ENCODE measurements at regions not wholly inside any gene's neighbourhood (a gene's known extent, or its start where the extent isn't known, plus 50 kb on each side); places are given as distances from the start of the nearest gene placed in this dataset.
A peak's percentile ranks its signal among the peaks of the same experiment; 100 is the strongest.
"Not testable (repeated sequence)": the region's sequence is repeated elsewhere in the genome, so short reads cannot be mapped to it uniquely, and the experiment has no call there.

DNA sequence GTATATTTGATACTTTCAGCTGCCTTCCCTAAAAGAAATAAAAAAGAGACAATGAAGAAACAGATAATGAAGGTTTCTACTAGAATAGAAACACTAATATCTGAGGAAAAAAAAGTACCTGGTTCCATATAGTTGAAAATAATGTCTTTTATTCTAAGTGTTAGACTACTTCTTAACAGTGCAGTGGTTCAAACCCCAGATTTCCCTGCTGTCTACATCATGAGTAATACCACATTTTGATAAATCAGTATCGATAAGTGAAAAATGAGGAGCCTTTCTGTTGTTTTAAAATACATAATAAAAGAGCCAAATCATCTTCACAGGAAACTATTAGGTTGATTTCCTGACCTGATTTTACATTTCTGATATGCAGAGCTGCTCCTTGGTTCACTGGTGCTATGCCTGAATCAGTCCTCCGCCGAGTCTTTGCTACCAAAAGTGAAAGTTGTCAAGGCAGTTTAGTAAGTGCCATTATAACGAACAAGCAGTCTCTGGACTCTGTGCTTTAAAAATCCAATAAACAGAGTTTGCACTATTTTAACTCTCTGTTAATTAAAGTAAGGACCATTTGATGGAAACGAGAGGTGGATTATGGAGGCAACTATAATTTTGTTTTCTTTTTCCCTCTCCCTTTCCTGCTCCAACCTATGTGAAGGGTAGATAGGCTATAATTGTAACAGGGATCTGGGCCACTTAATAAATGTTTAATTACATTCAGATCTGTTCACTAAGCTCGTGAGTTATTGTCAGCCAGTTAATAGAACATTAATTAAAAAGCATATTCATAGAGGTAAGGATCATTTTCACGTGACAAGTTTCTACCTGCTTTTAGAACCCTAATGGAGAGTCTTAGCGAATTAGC is 724.5 kb upstream of the RAG2 start:
- DNase-seq (ENCODE audit: missing footprints) (no peak), ATAC-seq (no peak)
- intact Hi-C loops (cut with DNase I): no loop called here

DNA sequence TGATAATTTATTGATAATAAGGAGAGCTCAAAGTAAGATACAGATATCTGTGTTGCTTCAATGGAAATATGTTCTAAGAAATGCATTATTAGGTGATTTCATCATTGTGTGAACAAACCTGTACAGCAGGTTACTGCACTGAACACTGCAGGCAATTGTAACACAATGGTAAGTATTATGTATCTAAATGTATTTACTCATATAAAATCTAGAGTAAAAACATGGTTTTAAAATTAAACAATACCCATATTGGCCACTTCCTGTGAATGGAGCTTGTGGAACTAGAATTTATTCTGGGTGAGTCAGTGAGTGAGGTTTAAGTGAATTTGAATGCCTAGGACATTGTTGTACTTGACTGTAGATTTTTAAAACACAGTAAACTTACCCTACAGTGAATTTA is 722.9 kb upstream of the RAG2 start:
- intact Hi-C loops (cut with DNase I): no loop called here
- no peak for DNase-seq (ENCODE audit: missing footprints)

DNA sequence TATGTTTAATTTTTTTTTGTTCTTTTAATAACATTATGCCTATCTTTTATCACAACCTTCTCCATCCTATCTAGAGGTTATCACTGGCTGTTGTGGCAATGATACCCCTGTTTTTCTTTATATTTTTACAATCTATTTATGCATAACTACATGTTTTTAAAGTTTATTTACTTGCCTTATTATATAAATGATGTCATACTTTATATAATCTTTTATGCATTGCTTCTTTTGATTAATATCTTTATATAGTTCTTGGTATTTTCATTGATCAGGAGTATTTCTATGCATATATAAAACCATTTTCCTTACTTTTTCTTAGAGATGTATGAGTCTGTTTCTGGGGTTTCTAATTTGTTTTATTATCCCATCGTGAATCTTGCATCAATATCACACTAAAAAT is 719.8 kb upstream of the RAG2 start:
- no peak for ATAC-seq
- intact Hi-C loops (cut with DNase I): no loop called here
- DNase-seq (ENCODE audit: missing footprints): no peak

More for the DNA sequence above, 722.9 kb upstream of the RAG2 start:
- ATAC-seq: no peak

DNA sequence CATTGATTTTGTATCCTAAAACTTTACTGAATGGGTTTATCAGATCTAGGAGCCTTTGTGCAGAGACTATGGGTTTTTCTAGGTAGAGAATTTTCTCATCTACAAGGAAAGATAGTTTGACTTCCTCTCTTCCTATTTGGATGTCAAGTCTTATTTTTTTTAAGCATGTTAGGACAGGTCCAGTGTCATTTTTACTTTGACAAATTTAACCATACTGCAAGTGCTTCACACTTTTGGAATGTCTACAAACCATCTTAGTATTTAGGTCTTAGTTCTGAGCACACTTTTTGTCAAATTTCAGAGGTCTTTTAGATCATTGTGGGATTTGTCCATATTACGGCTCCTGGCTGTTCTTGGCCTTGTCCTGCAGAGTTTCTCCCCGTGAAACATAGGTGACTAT is 715.2 kb upstream of the RAG2 start:
- ATAC-seq: no peak

DNA sequence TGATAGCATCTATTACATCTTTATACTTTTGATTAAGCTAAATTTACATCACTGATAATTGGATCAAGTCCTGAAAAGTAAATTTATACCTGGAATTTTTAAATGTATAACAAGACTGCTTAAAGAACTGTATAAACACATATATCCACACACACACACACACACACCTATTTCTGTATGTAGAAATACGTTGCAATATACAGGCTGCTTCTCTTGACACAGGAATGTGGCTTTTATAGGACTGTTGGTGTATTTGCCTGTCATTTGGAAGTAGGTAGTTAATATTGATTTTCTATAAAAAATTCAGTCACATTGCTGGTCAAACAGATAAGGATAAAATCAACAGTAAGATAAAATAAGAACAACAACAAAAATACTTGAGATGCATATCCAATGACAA is 708.5 kb upstream of the RAG2 start:
- ATAC-seq (no peak), DNase-seq (ENCODE audit: missing footprints) (no peak)
- intact Hi-C loops (cut with DNase I): no loop called here

More for the DNA sequence above, 715.2 kb upstream of the RAG2 start:
- intact Hi-C loops (cut with DNase I): no loop called here
- no peak for DNase-seq (ENCODE audit: missing footprints)

DNA sequence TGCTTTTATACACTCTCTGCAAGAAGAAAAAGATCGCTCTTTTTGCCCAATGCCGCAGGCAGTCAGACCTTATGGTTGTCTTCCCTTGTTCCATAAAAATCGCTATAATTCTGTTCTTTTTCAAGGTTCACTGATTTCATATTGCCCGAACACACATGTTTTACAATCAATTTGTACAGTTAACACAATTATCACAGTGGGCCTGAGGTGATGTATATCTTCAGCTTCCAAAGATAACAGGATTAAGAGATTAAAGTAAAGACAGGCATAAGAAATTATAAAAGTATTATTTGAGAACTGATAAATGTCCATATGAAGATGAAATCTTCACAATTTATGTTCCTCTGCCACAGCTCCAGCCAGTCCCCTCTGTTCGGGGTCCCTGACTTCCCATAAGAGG is 703.4 kb upstream of the RAG2 start:
- intact Hi-C loops (cut with DNase I); ATAC-seq; DNase-seq (ENCODE audit: missing footprints): not testable (repeated sequence)

DNA sequence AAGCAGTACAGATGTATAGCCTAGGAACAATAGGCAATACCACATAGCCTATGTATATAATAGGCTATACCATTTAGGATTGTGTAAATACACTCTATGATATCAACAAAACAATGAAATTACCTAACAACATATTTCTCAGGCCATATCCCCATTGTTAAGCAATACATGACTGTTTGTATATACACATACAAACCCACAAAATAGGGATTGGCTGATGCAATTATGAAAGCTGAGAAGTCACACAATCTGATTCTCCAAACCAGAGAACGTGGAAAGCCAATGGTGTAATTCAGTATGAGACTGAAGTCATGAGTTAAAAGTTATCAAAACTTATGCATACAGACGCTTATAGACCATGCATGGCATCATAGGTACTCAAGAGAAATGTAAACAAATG is 700.1 kb upstream of the RAG2 start:
- DNase-seq (ENCODE audit: missing footprints) (no peak), ATAC-seq (no peak)
- intact Hi-C loops (cut with DNase I): no loop called here

DNA sequence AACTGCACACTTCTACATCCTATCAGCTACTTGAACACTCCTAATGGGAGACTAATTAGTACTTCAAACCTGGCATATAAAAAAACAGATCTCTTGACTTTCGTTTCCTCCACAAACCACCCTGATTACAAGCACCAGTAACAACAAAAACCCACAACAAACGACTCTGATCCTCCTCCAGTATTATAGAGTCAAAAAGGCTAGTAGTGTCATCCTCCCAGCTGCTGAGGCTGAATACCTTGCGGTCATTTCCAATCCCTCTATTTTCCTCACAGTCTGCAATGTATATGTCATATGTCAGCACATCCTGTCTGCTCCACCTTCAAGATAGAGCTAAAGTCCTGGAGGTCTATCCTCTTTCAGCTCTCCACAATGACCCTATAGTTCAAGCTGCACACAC is 688.9 kb upstream of the RAG2 start:
- no peak for ATAC-seq
- intact Hi-C loops (cut with DNase I): no loop called here
- DNase-seq (ENCODE audit: missing footprints): no peak

DNA sequence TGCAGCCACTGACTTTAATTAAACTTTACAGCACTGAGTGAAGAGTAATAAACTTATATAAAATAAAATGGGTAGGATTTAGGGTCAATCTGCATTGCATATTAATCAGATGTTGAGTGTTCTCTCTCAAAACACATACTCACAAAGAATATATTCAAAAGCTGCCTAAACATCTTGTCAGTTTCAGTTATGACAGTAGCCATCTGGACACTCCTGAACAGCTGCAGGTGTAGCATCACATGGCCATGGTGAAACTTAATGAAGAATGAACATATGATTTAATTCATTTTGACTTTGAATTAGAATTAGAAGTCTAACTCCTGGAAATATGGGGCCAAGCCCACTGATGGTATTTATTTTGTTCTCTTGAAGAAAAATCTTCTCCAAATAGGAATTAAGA is 684.3 kb upstream of the RAG2 start:
- ATAC-seq (no peak), DNase-seq (ENCODE audit: missing footprints) (no peak)
- intact Hi-C loops (cut with DNase I): no loop called here

DNA sequence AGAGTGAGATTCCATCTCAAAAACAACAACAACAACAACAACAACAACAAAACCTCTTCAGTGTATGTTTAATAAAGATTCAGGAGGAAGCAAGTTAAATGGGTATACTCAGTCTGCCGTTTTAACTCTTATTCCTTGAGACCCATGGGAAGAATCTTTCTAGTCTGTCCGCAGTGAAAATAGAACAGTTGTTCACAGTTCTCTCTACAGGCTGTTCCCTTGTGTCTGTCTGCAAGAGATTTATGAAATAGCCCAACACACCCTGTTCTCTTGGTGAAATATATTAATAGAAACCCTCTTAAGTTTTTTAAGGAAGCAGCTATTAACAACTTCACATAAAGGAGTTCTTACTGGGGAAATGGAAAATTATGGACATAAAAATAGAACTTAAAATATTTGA is 682.2 kb upstream of the RAG2 start:
- ATAC-seq: peak; percentile 82
- intact Hi-C loops (cut with DNase I): no loop called here

DNA sequence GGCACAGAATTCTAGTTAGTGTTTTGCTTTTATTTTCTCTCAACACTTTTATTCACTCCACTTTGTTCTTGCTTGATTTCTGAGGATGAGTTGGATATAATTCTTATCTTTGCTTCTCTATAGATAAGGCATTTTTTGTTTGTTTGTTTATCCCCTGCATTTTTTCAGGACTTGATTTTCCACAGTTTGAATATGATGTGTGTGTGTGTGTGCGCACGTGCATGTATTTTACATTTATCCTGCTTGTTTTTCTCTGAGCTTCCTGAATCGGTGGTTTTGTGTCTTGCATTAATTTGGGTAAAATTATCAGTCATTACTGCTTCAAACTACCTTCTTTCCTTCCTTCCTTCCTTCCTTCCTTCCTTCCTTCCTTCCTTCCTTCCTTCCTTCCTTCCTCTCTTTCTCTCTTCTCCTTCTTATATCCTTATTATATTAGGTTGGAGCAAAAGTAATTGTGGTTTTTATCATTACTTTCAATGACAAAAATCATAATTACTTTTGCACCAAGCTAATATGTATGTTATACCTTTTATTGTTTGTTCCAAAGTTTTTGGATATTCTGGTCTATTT is 679.9 kb upstream of the RAG2 start:
- no peak for ATAC-seq
- no peak for DNase-seq (ENCODE audit: missing footprints)
- intact Hi-C loops (cut with DNase I): no loop called here

More for the DNA sequence above, 682.2 kb upstream of the RAG2 start:
- DNase-seq (ENCODE audit: missing footprints): no peak

DNA sequence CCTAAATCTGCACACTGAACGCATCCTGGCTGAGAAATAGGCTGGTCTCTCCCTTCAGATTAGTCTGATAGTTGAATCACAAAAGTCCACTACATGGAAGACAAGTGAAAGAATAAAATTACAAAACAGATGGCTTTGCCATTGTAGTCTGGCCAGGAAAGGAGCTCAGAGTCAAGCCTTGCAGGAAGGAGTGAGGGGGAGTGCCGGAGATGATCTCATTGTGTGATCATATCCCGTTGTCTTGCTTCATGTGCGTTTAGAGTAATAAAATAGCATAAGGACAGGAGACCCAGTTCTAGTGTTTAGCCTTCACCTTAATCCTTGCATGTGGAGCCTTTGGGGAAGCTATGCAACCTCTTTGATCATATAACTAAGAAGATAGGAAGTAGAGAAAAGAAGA is 666.7 kb upstream of the RAG2 start:
- no peak for DNase-seq (ENCODE audit: missing footprints)
- intact Hi-C loops (cut with DNase I): no loop called here
- no peak for ATAC-seq

DNA sequence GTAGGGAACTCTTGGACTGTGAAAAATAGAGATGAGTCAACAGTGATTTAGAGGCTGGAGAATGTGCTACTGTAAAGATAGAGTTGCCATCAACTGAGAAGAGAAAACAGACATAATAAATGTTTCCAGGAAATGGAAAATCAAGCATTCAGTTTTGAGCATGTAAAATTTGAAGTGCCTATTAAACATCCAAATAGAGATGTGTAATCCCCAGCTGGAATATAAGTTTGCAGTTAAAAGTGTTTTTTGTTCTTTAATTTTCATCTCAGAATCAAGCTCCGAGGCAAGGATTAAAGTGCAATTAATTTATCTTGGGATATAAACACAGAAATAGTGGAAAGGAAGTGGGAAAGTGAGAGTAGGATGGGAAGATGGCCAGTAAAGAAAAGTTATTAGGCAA is 666.0 kb upstream of the RAG2 start:
- no peak for DNase-seq (ENCODE audit: missing footprints)
- intact Hi-C loops (cut with DNase I): no loop called here
- no peak for ATAC-seq

DNA sequence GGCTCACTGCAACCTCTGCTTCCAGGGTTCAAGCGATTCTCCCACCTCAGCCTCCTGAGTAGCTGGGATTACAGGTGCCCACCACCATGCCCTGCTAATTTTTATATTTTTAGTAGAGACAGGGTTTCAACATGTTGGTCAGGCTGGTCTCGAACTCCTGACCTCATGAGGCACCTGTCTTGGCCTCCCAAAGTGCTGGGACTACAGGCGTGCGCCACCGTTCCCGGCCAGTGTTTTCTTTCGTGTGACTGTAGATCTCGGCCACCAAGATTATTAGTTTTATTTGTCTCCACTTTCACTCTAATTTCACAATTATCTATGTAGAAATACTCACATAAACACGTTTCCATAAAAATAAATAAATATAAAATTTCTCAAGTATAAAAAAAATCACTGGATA is 665.4 kb upstream of the RAG2 start:
- DNase-seq (ENCODE audit: missing footprints); ATAC-seq; intact Hi-C loops (cut with DNase I): not testable (repeated sequence)

DNA sequence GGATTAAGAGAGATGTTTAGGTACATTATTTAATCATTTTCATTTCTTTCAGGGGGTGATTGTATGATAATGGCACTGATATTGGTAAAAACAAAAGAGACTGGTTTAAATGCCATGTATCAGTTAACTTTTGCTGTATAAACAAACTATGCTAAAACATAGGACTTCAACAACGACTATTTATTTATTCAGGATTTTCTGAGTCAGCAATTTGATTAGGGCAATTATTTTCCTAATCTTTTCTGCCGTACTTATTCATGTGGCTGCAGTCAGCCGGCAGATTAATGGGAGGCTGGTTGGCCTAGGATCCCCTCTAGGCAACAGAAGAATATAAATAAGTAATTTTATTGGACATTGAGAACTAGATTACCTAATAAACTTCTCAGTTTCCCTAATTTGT is 661.7 kb upstream of the RAG2 start:
- no peak for DNase-seq (ENCODE audit: missing footprints)
- intact Hi-C loops (cut with DNase I): no loop called here

DNA sequence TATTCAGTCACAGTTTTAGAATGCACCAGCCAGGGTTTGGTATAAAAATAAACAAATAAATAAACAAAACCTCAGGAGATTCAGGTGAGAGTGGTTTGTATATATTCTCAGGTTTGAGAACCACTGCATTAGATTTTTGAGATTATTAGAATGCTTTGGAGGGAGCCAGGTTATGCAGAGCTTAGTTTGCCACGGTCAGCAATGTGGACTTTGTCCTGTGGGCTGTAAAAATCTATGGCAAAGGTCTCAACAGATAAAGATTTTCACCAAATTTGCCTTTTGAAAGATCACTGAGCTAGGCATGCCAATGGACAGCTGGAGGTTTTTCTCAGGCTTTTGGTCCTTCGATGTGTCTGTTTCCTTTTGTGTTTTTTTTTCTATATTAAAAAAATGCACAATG is 650.1 kb upstream of the RAG2 start:
- intact Hi-C loops (cut with DNase I): no loop called here
- DNase-seq (ENCODE audit: missing footprints): no peak
- no peak for ATAC-seq

More for the DNA sequence above, 661.7 kb upstream of the RAG2 start:
- ATAC-seq: no peak

DNA sequence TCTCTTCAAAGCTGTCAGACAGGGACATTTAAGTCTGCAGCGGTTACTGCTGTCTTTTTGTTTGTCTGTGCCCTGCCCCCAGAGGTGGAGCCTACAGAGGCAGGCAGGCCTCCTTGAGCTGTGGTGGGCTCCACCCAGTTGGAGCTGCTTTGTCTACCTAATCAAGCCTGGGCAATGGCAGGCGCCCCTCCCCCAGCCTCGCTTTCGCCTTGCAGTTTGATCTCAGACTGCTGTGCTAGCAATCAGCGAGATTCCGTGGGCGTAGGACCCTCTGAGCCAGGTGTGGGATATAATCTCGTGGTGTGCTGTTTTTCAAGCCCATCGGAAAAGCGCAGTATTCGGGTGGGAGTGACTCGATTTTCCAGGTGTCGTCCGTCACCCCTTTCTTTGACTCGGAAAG is 648.1 kb upstream of the RAG2 start:
- intact Hi-C loops (cut with DNase I); DNase-seq (ENCODE audit: missing footprints); ATAC-seq: not testable (repeated sequence)

DNA sequence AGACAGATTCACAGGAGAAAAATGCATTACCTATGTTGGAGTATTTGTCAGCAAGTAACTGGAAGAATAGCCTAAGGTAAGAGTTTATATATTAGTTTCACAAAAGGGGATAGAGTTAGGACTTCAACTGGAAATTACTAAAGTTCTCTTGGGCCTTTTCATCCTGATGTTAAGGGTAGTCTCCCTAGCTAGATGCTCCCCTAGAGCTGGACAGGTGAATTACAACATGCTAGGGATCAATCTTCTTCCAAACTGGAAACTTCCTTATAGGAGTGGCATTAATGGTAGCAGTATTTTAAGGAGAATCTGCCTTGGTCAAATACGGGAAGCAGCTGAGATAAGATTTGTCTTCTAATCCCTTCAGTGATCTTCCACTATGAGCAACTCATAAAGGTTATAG is 632.8 kb upstream of the RAG2 start:
- intact Hi-C loops (cut with DNase I): no loop called here
- no peak for ATAC-seq

DNA sequence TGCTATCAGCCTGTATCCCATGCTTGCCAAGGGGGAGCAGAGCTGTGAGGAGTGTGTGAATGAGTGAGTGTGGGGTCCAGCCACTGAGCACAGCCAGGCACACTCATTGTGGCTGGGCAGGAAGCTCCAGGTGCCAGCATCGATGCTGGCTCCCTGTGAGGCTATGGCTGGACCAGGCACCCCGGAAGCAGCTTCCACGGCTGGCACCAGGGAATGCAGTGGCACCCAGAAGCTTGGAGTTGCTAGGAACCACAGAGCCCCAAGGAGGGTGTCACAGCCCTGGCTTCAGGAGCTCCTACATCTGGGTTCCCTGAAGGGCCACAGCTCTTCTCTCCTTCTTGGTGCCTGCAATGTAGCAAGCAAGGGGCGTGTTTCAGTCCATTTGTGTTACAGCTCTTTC is 625.9 kb upstream of the RAG2 start:
- no peak for ATAC-seq
- intact Hi-C loops (cut with DNase I): no loop called here
- no peak for DNase-seq (ENCODE audit: missing footprints)

More for the DNA sequence above, 632.8 kb upstream of the RAG2 start:
- no peak for DNase-seq (ENCODE audit: missing footprints)

DNA sequence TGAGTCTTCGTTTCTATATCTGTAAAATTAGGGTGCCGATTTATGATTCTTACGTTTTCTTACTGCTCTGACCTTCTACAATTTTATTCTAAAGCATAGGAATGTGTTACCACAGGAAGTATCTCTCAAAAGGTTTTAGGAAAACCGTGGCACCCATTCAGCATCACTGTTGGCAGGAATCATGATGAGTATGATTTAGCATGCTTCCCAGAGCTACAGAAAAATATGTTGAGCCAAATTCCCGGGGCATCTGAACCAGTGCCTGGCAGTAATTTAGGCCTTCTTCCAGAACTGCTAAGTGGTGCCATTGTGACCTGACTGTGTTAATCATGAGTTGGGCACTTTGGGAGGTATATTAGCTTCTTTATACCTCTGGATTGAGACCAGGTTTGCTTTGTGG is 605.0 kb upstream of the RAG2 start:
- intact Hi-C loops (cut with DNase I): no loop called here
- DNase-seq (ENCODE audit: missing footprints) (no peak), ATAC-seq (no peak)

DNA sequence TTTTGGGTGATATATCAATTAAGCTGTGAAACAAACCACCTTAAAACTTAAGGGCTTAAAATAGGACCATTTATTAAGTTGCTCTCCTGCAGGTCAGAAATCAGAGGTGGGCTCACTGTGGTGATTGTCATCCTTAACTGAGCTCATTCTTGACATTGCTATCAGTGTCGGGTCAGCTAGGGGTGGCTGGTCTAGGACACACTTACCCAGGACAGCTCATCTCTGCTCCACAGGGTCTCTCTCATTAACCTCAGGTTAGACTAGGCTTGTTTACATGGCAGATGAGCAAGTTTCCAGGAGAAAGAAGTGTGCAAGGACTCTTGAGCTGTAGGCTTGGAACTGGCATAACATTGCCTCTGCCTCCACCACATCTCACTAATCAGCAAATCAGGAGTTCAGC is 601.0 kb upstream of the RAG2 start:
- ATAC-seq (no peak), DNase-seq (ENCODE audit: missing footprints) (no peak)
- intact Hi-C loops (cut with DNase I): no loop called here

Measured in Right ventricle myocardium inferior (tissue), 1 donor.